Upper lobe of left lung (tissue), 4 donors: ENCODE measurements at regions not wholly inside any gene's neighbourhood (a gene's known extent, or its start where the extent isn't known, plus 50 kb on each side); places are given as distances from the start of the nearest gene placed in this dataset.

ENCODE experiments used
- POLR2A ChIP-seq, 4 donors: fragments of 450-650 bp; IDR thresholded peaks; one replicate each; pipeline ENCODE4 v1.5.1; 2016 to 2017; ENCODE audit warnings: antibody characterized with exemption in 4 of 4, mild to moderate bottlenecking in 2 of 4
- POLR2AphosphoS5 ChIP-seq, 2 donors: sonication (generic); formaldehyde crosslinking; IDR thresholded peaks; one replicate each; pipeline ENCODE4 v1.5.1; 2017; ENCODE audit warnings: antibody characterized with exemption in 2 of 2
- TF ChIP-seq, protein P1 (sequence below), 6 experiments: fragments of 450-650 bp in 4 of 6; fragments of 200-600 bp in 2 of 6; sonication (generic) in 2 of 6; IDR thresholded peaks; one replicate each; pipeline ENCODE4 v1.5.1; 2016 to 2019; ENCODE audit warnings: antibody characterized with exemption in 6 of 6

DNA sequence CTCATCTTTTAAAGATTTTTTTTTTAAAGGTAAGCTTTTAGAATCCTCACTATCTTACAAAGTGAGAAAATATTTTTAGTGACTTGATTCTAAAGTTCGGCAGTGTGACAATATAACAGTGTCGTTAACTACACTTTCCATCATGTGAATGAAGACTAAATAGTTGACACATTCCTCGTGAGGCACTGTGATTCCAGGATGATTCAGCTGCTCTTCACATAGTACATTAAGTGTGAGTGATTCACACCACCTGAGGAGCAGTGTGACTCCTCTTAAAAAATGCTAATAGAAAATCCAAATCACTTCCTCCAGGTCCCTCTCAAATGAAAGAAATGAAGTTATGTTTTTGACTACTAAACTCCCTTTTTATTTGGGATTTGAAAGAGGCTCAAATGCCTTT lies 589.5 kb downstream of the GABRG2 start:
- TF ChIP-seq, protein P1, sequence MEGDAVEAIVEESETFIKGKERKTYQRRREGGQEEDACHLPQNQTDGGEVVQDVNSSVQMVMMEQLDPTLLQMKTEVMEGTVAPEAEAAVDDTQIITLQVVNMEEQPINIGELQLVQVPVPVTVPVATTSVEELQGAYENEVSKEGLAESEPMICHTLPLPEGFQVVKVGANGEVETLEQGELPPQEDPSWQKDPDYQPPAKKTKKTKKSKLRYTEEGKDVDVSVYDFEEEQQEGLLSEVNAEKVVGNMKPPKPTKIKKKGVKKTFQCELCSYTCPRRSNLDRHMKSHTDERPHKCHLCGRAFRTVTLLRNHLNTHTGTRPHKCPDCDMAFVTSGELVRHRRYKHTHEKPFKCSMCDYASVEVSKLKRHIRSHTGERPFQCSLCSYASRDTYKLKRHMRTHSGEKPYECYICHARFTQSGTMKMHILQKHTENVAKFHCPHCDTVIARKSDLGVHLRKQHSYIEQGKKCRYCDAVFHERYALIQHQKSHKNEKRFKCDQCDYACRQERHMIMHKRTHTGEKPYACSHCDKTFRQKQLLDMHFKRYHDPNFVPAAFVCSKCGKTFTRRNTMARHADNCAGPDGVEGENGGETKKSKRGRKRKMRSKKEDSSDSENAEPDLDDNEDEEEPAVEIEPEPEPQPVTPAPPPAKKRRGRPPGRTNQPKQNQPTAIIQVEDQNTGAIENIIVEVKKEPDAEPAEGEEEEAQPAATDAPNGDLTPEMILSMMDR (IDR thresholded peaks at IDR 0.05), result no peak
- TF ChIP-seq POLR2AphosphoS5 (IDR thresholded peaks at IDR 0.05), result no peak
- no peak for TF ChIP-seq POLR2A (IDR thresholded peaks at IDR 0.05)
